ENCODE measurements at regions not wholly inside any gene's neighbourhood (a gene's known extent, or its start where the extent isn't known, plus 50 kb on each side); places are given as distances from the start of the nearest gene placed in this dataset.
"Not testable (repeated sequence)": the region's sequence is repeated elsewhere in the genome, so short reads cannot be mapped to it uniquely, and the experiment has no call there.

GRCh38 chr4:71081192-71081591 lies 87.7 kb downstream of the DCK start:
- peak in 5 of 56 donors; percentile 2 to 18 (median 6) for DNase-seq

GRCh38 chr4:71093745-71094144 lies 100.3 kb downstream of the DCK start:
- no peak for DNase-seq

- no peak for DNase-seq
These were observed 100.8 kb downstream of the DCK start for GRCh38 chr4:71094201-71094600.

- DNase-seq: no peak
These were observed 101.7 kb downstream of the DCK start for GRCh38 chr4:71095141-71095540.

- DNase-seq: no peak
These were observed 102.1 kb downstream of the DCK start for GRCh38 chr4:71095545-71095944.

- no peak for DNase-seq
These were observed 114.3 kb downstream of the DCK start for GRCh38 chr4:71107726-71108125.

GRCh38 chr4:71110499-71110898 lies 117.0 kb downstream of the DCK start:
- DNase-seq: no peak

- not testable (repeated sequence) for DNase-seq
These were observed 117.7 kb downstream of the DCK start for GRCh38 chr4:71111133-71111532.

GRCh38 chr4:71113294-71113693 lies 119.8 kb downstream of the DCK start:
- no peak for DNase-seq

GRCh38 chr4:71120831-71121524 lies 127.5 kb downstream of the DCK start:
- DNase-seq: no peak

GRCh38 chr4:71123951-71124350 lies 130.5 kb downstream of the DCK start:
- no peak for DNase-seq

GRCh38 chr4:71125137-71125536 lies 131.7 kb downstream of the DCK start:
- DNase-seq: no peak

GRCh38 chr4:71126719-71127118 lies 133.3 kb downstream of the DCK start:
- DNase-seq: no peak

GRCh38 chr4:71130827-71131603 lies 137.6 kb downstream of the DCK start:
- DNase-seq: peak in 10 of 56 donors; percentile 2 to 28 (median 10)

GRCh38 chr4:71132486-71132885 lies 139.0 kb downstream of the DCK start:
- DNase-seq: no peak

GRCh38 chr4:71133491-71133890 lies 140.0 kb downstream of the DCK start:
- DNase-seq: peak in 1 of 56 donors; percentile 37

GRCh38 chr4:71136071-71136470 lies 142.6 kb downstream of the DCK start:
- no peak for DNase-seq

GRCh38 chr4:71138007-71138615 lies 144.7 kb downstream of the DCK start:
- no peak for DNase-seq

GRCh38 chr4:71140563-71140962 lies 147.1 kb downstream of the DCK start:
- DNase-seq: no peak

- no peak for DNase-seq
These were observed 147.7 kb downstream of the DCK start for GRCh38 chr4:71141125-71141524.

GRCh38 chr4:71147261-71147660 lies 153.8 kb downstream of the DCK start:
- no peak for DNase-seq

GRCh38 chr4:71148545-71148944 lies 155.1 kb downstream of the DCK start:
- DNase-seq: no peak

GRCh38 chr4:71151054-71151453 lies 157.6 kb downstream of the DCK start:
- no peak for DNase-seq
